ENCODE measurements at regions not wholly inside any gene's neighbourhood (a gene's known extent, or its start where the extent isn't known, plus 50 kb on each side); places are given as distances from the start of the nearest gene placed in this dataset.

- POLR2A ChIA-PET (ENCODE audit: partially characterized antibody) = interaction anchor here (0.6 kb wide), 1 partner anchor 47 kb away, joined by 3 read pairs; no protein-coding TSS in a partner anchor
- H3K9me3 ChIP-seq (ENCODE audit: insufficient read depth in 2 of 2, low read depth in 1 of 2, low read length in 1 of 2) = no peaks in the 10 kb centered on the region
- H2BK120ac ChIP-seq (replicated peaks; ENCODE audit: low read depth, low read length) = no peak overlapping the region
- H3K56ac ChIP-seq (replicated peaks; ENCODE audit: insufficient read length, low read depth, low read length) = no peak overlapping the region
- no peak overlapping the region for H4K8ac ChIP-seq (ENCODE audit: extremely low read depth, insufficient read depth, low read length)
- CTCF ChIA-PET (ENCODE audit: partially characterized antibody) = interaction anchor here (1.5 kb wide), 1 partner anchor 13 kb away, joined by 4 read pairs; no protein-coding TSS in a partner anchor
- no peaks in the 10 kb centered on the region for H3K79me1 ChIP-seq (ENCODE audit: low read depth, low read length)
- H3K4me3 ChIP-seq (ENCODE audit: extremely low read depth in 1 of 4, insufficient read depth in 2 of 4, low read depth in 3 of 4, low read length in 4 of 4) = no peak overlapping the region
- no peak overlapping the region for H3K9ac ChIP-seq (replicated peaks in 1 of 4; ENCODE audit: extremely low read depth in 1 of 4, low read depth in 3 of 4, low read length in 3 of 4)
- no peak overlapping the region for H3K23ac ChIP-seq (ENCODE audit: insufficient read length)
- H2BK15ac ChIP-seq (ENCODE audit: low read length) = no peak overlapping the region
- H3K27ac ChIP-seq (ENCODE audit: low read depth, low read length) = no peak overlapping the region
- H3K4me2 ChIP-seq (ENCODE audit: insufficient read depth in 1 of 2, low read depth in 2 of 2, low read length in 2 of 2) = no peak overlapping the region
- H2AFZ ChIP-seq (ENCODE audit: low read length) = no peak overlapping the region
- H2BK5ac ChIP-seq (ENCODE audit: low read depth, low read length) = no peak overlapping the region
- H2AK5ac ChIP-seq (ENCODE audit: low read depth, low read length) = no peak overlapping the region
- no peaks in the 10 kb centered on the region for H3K79me2 ChIP-seq (ENCODE audit: control insufficient read depth in 1 of 2, insufficient read depth in 2 of 2, low read length in 2 of 2)
- WGBS, 2 experiments (ENCODE audit: extremely low coverage in 1 of 2, insufficient coverage in 1 of 2, insufficient read length in 1 of 2, insufficient replicate concordance in 2 of 2, low coverage in 1 of 2, low lambda C conversion rate in 2 of 2, missing lambda C conversion rate in 1 of 2) = 86% methylated on average over 4 of the region's 4 CpGs; no CpG with 5 or more reads in 1 of the 2 experiments
- no peaks in the 10 kb centered on the region for H3K23me2 ChIP-seq (ENCODE audit: low read depth, low read length)
- no peak overlapping the region for H3K4ac ChIP-seq (replicated peaks; ENCODE audit: insufficient read length, low read depth, low read length)
- no peak overlapping the region for H3K14ac ChIP-seq (ENCODE audit: insufficient read length)
- H3K27me3 ChIP-seq (replicated peaks in 1 of 4; ENCODE audit: control insufficient read depth in 3 of 4, extremely low read depth in 1 of 4, insufficient read depth in 3 of 4, low read length in 3 of 4) = no peaks in the 10 kb centered on the region
- H2BK20ac ChIP-seq (ENCODE audit: low read length) = no peak overlapping the region
- H2BK12ac ChIP-seq (ENCODE audit: low read depth, low read length) = no peak overlapping the region
- no peaks in the 10 kb centered on the region for H3K4me1 ChIP-seq (replicated peaks in 1 of 4; ENCODE audit: control insufficient read depth in 3 of 4, insufficient read depth in 4 of 4, low read length in 3 of 4)
- no peaks in the 10 kb centered on the region for H3K36me3 ChIP-seq (ENCODE audit: control insufficient read depth in 2 of 4, insufficient read depth in 4 of 4, low read length in 3 of 4)
- DNase-seq (ENCODE audit: low read depth in 1 of 2, low spot score in 2 of 2) (no peak), FAIRE-seq (no peak)
- H4K5ac ChIP-seq (ENCODE audit: insufficient read length, low read depth, low read length) = no peak overlapping the region
- H4K20me1 ChIP-seq (replicated peaks in 1 of 2; ENCODE audit: control insufficient read depth in 1 of 2, insufficient read depth in 2 of 2, low read length in 2 of 2) = no peaks in the 10 kb centered on the region
- no peak overlapping the region for H3K18ac ChIP-seq (ENCODE audit: extremely low read depth, low read length)
- no peak overlapping the region for H4K91ac ChIP-seq (replicated peaks; ENCODE audit: insufficient read length, low read length)
- TF ChIP-seq SIX5 (IDR thresholded peaks at IDR 0.05; ENCODE audit: low read depth, low read length) = no peak
- TF ChIP-seq SIRT6 (IDR thresholded peaks at IDR 0.05; ENCODE audit: low read length) = no peak
- TF ChIP-seq TAF7 (optimal IDR thresholded peaks at IDR 0.05; ENCODE audit: borderline replicate concordance, low read depth, low read length) = no peak
- no peak for TF ChIP-seq KDM5A (IDR thresholded peaks at IDR 0.05; ENCODE audit: low read length)
- TF ChIP-seq NRF1 (IDR thresholded peaks at IDR 0.05; ENCODE audit: low read depth, low read length) = no peak
- TF ChIP-seq KDM4A (IDR thresholded peaks at IDR 0.05; ENCODE audit: low read depth, low read length, severe bottlenecking) = no peak
- no peak for TF ChIP-seq BCL11A (IDR thresholded peaks at IDR 0.05; ENCODE audit: low read depth in 2 of 2, low read length in 2 of 2)
- no peak for TF ChIP-seq BRCA1 (IDR thresholded peaks at IDR 0.05; ENCODE audit: low read depth, low read length)
- no peak for TF ChIP-seq MAX (IDR thresholded peaks at IDR 0.05)
- TF ChIP-seq ASH2L (IDR thresholded peaks at IDR 0.05; ENCODE audit: low read length) = no peak
- TF ChIP-seq ATF2 (IDR thresholded peaks at IDR 0.05; ENCODE audit: low read length) = no peak
- no peak for TF ChIP-seq CHD2 (IDR thresholded peaks at IDR 0.05; ENCODE audit: low read length)
- no peak for TF ChIP-seq SAP30 (IDR thresholded peaks at IDR 0.05; ENCODE audit: insufficient read depth, insufficient replicate concordance, low read length)
- no peak for TF ChIP-seq SUZ12 (IDR thresholded peaks at IDR 0.05; ENCODE audit: low read length)
Observed at GRCh38 chr9:78490231-78490630, 193.3 kb downstream of the PSAT1 start.
